Left lung (tissue), 4 donors: ENCODE measurements at regions not wholly inside any gene's neighbourhood (a gene's known extent, or its start where the extent isn't known, plus 50 kb on each side); places are given as distances from the start of the nearest gene placed in this dataset.

ENCODE experiments used
- ATAC-seq: fragments of 200-7000 bp; cut with Tn5 transposase; one replicate; pipeline ENCODE4 v1.9.1; 2020; ENCODE audit warnings: moderate library complexity
- DNase-seq, 4 donors: peaks; one replicate each; pipeline ENCODE4 v3.0.0-alpha.2; 2013 to 2020
- H3K27ac ChIP-seq, 2 donors: fragments of 200-600 bp; sonication (generic) in 1 of 2; one replicate each; pipeline versions ENCODE4 v1.5.0 to v1.8.0; 2020 to 2021
- H3K27me3 ChIP-seq, 2 donors: fragments of 200-600 bp; sonication (generic) in 1 of 2; one replicate each; pipeline versions ENCODE4 v1.5.0 to v1.8.0; 2020 to 2021
- H3K36me3 ChIP-seq, 2 donors: fragments of 200-600 bp; sonication (generic) in 1 of 2; one replicate each; pipeline versions ENCODE4 v1.5.0 to v1.8.0; 2020 to 2021
- H3K4me1 ChIP-seq, 2 donors: fragments of 200-600 bp; one replicate each; pipeline ENCODE4 v1.8.0; 2021
- H3K4me3 ChIP-seq, 2 donors: fragments of 200-600 bp; sonication (generic) in 1 of 2; one replicate each; pipeline versions ENCODE4 v1.5.0 to v1.8.0; 2020 to 2021; ENCODE audit warnings: mild to moderate bottlenecking in 1 of 2
- H3K9me3 ChIP-seq, 2 donors: fragments of 200-600 bp; sonication (generic) in 1 of 2; one replicate each; pipeline versions ENCODE4 v1.5.0 to v1.8.0; 2020 to 2021
- CTCF ChIP-seq, 2 donors: fragments of 200-600 bp; sonication (generic) in 1 of 2; IDR thresholded peaks; one replicate each; pipeline versions ENCODE4 v1.5.0 to v1.8.0; 2021; ENCODE audit warnings: antibody characterized with exemption in 2 of 2
- intact Hi-C, 2 donors: fragments of 100-400 bp; cut with DNase I; formaldehyde crosslinking; loops; one replicate each; pipeline versions ENCODE4 v1.11.2 to v1.14.2; 2022
- donor health status: DM: no; HTN: yes; CAD: no.
- donor health status: DM: no; HTN: no; CAD: no.

GRCh38 chrX:150236327-150236726, 126.8 kb upstream of the MAMLD1 start:
- no peaks in the 10 kb centered on the region for H3K4me1 ChIP-seq
- no peaks in the 10 kb centered on the region for H3K36me3 ChIP-seq
- ATAC-seq (no peak), DNase-seq (no peak)
- no peak for TF ChIP-seq CTCF (IDR thresholded peaks at IDR 0.05)
- H3K9me3 ChIP-seq, result no peaks in the 10 kb centered on the region
- H3K27ac ChIP-seq, result no peak overlapping the region
- no peaks in the 10 kb centered on the region for H3K27me3 ChIP-seq
- intact Hi-C loops, result no loop called here
- no peak overlapping the region for H3K4me3 ChIP-seq

DNA sequence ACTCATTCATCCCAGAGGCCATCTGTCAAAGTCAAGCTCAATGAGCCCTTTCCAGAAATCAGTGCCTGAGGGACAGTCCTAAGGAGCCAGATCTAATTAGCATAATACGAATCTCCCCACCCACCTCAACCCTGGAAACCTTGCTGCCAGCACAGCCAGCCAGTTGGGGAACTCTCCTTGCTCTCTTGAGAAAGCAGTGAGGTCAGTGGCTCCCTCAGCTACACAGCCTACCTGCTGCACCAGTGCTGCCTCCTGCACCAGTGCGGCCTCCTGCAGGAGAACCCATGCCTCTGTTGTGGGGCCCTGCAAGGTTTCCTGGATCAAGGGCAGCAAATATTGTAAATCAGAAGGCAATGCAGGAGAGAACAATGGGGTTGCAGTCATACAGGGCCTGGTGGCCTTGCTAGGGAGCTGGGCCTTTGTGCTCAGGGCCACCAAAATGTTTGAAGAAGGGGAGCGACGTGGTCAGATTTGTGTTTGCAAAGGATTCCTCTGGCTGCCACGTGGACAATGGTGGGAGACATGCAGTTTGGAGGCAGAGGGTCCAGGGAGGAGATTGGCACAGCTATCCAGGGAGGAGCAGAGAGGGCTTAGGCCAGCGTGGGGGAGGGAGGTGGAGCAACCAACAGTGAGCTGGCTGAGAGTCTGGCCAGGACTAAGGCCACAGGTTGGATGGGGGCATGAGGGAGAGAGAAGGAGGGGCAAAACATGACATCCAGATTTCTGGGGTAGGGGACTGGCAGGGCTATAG, 124.3 kb upstream of the MAMLD1 start:
- no peak overlapping the region for H3K4me3 ChIP-seq
- ATAC-seq (no peak), DNase-seq (no peak)
- no peak overlapping the region for H3K27ac ChIP-seq
- H3K36me3 ChIP-seq, result no peaks in the 10 kb centered on the region
- no peaks in the 10 kb centered on the region for H3K9me3 ChIP-seq
- intact Hi-C loops, result no loop called here
- no peak for TF ChIP-seq CTCF (IDR thresholded peaks at IDR 0.05)
- no peaks in the 10 kb centered on the region for H3K4me1 ChIP-seq
- H3K27me3 ChIP-seq, result no peaks in the 10 kb centered on the region

DNA sequence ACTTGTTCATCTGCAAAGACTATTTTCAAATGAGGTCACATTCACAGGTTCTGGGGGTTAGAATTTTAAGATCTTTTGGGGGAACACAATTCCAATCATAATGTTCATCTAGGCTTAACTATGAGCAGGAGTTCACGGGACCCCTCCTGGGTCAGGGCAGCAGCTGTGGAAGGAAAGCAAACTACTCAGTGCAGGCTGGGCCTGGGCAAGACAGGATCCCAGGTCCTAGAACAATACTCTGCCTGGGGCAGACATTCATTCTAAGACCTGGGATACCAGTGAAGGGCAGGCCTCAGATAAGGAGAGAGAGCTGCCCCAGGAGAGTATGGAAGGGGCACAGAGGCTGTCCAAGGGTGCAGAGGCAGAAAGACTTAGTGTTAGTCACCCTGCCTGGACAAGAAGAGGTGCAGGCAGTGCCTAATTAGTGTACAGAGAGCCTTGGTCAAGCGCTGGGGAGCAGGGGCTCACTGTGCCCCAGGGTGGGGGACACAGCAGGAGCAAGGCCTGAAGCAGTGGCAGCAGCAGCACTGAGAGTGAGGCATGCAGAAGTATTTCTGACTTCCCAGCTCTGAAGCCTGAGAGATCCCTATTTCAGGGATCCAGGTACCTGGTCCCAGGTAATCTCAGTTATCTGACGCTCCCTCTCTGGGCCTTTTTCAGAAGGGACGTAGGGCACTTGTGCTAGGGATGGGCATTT, 123.0 kb upstream of the MAMLD1 start:
- Histone ChIP-seq H3K27ac (no peak overlapping the region), H3K4me1 (no peaks in the 10 kb centered on the region), H3K27me3 (no peaks in the 10 kb centered on the region), H3K9me3 (no peaks in the 10 kb centered on the region), H3K36me3 (no peaks in the 10 kb centered on the region), H3K4me3 (no peak overlapping the region)
- intact Hi-C loops, result no loop called here
- ATAC-seq (no peak), DNase-seq (no peak)
- no peak for TF ChIP-seq CTCF (IDR thresholded peaks at IDR 0.05)

GRCh38 chrX:150240643-150240970, 122.5 kb upstream of the MAMLD1 start:
- Histone ChIP-seq H3K9me3 (no peaks in the 10 kb centered on the region), H3K27me3 (no peaks in the 10 kb centered on the region), H3K4me3 (no peak overlapping the region), H3K36me3 (no peaks in the 10 kb centered on the region), H3K27ac (no peak overlapping the region), H3K4me1 (no peaks in the 10 kb centered on the region)
- intact Hi-C loops, result no loop called here
- TF ChIP-seq CTCF (IDR thresholded peaks at IDR 0.05), result no peak
- no peak for DNase-seq
- no peak for ATAC-seq

DNA sequence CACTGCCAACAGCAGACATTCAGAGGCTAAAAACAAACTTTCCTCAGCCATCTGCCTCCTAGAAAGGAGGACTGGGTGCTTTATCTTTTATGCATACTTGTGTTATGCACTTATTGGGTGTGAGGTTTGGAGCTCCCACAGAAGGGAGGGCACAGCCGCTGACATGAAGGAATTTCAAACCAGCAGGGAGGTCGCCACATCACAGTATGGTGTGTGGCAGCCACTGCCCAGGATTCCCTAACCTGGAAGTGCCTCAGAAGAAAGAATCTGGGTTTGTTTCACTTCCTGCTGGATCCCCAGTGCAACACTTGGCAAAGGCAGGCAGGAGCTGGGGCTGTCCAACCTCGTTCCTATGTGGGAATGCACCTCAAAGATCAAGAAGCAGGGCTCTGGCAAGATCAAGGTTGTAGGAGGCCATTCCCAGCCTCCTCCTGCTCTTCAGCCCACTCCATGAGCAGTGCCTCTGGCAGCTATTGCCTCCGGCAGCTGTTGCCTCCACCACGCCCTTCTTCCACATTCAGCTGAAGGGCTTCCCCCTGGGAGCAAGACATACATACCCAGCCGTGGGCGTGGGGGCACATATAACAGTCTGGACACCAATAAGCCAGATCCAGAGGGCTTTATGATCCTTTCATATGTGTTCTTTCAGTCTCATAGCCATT, 109.0 kb upstream of the MAMLD1 start:
- Histone ChIP-seq H3K4me3 (no peak overlapping the region), H3K9me3 (no peaks in the 10 kb centered on the region), H3K27me3 (no peaks in the 10 kb centered on the region), H3K27ac (no peak overlapping the region), H3K36me3 (no peaks in the 10 kb centered on the region), H3K4me1 (no peaks in the 10 kb centered on the region)
- ATAC-seq (no peak), DNase-seq (no peak)
- no peak for TF ChIP-seq CTCF (IDR thresholded peaks at IDR 0.05)
- intact Hi-C loops, result no loop called here
